HL-60 (cell line): ENCODE measurements at regions not wholly inside any gene's neighbourhood (a gene's known extent, or its start where the extent isn't known, plus 50 kb on each side); places are given as distances from the start of the nearest gene placed in this dataset.

Experiments used
- DNase-seq, 2 experiments: peaks; one replicate each; pipeline ENCODE4 v3.0.0-alpha.2; 2010 to 2020; ENCODE audit warnings: low read depth in 1 of 2, low spot score in 1 of 2
- H3K27ac ChIP-seq: fragments of 250-450 bp; sonication (Bioruptor Pico); replicated peaks from 2 replicates; pipeline ENCODE4 v1.5.1; 2020; ENCODE audit warnings: mild to moderate bottlenecking, moderate library complexity
- H3K27me3 ChIP-seq: fragments of 250-450 bp; sonication (Bioruptor Pico); 2 replicates; pipeline ENCODE4 v1.5.1; 2021; ENCODE audit warnings: mild to moderate bottlenecking, moderate library complexity; ENCODE audit not compliant: insufficient read depth, poor library complexity, severe bottlenecking
- H3K4me3 ChIP-seq: replicated peaks from 2 replicates; pipeline ENCODE4 v1.5.1; 2011; ENCODE audit warnings: mild to moderate bottlenecking, control low read depth, low read length; ENCODE audit not compliant: insufficient read depth
- GABPA ChIP-seq: IDR thresholded peaks from 2 replicates; pipeline ENCODE4 v1.6.1; 2012; ENCODE audit warnings: low read depth
- POLR2AphosphoS5 ChIP-seq: IDR thresholded peaks from 2 replicates; pipeline ENCODE4 v1.6.1; 2012; ENCODE audit warnings: low read depth
- SPI1 ChIP-seq: IDR thresholded peaks from 2 replicates; pipeline ENCODE4 v1.6.1; 2012; ENCODE audit warnings: low read depth, mild to moderate bottlenecking, borderline replicate concordance
- TF ChIP-seq, protein P1 (sequence below): IDR thresholded peaks from one replicate; pipeline ENCODE4 v1.5.1; 2011; ENCODE audit warnings: low read length, control low read depth, inconsistent platforms; ENCODE audit not compliant: insufficient read depth
- TF ChIP-seq, protein P2 (sequence below): IDR thresholded peaks from 2 replicates; pipeline ENCODE4 v1.6.1; 2012; ENCODE audit warnings: low read depth; ENCODE audit not compliant: insufficient replicate concordance

DNA sequence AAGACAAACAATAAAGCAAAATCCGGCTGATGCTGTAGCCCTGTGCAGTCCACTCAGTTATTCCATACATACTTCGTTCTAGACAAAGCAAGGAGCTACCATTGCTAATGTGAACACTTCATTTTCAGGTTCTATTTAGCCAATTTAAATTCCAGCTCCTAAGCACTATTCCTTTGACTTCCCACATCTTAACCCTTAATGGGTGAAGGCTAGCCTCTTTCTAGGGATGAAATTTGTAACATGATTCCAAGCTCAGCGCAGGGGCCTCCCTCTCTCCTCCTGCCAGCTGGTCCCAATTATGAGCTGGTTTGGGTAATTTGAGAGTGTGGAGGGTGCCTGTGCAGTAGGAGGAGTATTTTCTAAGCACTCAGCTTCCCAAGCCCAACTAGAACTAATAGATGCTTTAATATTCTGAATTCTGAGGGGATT, 53.9 kb upstream of the PTGFRN start:
- H3K4me3 ChIP-seq: no peak overlapping the region
- TF ChIP-seq, protein P1, sequence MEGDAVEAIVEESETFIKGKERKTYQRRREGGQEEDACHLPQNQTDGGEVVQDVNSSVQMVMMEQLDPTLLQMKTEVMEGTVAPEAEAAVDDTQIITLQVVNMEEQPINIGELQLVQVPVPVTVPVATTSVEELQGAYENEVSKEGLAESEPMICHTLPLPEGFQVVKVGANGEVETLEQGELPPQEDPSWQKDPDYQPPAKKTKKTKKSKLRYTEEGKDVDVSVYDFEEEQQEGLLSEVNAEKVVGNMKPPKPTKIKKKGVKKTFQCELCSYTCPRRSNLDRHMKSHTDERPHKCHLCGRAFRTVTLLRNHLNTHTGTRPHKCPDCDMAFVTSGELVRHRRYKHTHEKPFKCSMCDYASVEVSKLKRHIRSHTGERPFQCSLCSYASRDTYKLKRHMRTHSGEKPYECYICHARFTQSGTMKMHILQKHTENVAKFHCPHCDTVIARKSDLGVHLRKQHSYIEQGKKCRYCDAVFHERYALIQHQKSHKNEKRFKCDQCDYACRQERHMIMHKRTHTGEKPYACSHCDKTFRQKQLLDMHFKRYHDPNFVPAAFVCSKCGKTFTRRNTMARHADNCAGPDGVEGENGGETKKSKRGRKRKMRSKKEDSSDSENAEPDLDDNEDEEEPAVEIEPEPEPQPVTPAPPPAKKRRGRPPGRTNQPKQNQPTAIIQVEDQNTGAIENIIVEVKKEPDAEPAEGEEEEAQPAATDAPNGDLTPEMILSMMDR: no peak
- TF ChIP-seq POLR2AphosphoS5 (no peak), GABPA (no peak), SPI1 (no peak)
- TF ChIP-seq, protein P2, sequence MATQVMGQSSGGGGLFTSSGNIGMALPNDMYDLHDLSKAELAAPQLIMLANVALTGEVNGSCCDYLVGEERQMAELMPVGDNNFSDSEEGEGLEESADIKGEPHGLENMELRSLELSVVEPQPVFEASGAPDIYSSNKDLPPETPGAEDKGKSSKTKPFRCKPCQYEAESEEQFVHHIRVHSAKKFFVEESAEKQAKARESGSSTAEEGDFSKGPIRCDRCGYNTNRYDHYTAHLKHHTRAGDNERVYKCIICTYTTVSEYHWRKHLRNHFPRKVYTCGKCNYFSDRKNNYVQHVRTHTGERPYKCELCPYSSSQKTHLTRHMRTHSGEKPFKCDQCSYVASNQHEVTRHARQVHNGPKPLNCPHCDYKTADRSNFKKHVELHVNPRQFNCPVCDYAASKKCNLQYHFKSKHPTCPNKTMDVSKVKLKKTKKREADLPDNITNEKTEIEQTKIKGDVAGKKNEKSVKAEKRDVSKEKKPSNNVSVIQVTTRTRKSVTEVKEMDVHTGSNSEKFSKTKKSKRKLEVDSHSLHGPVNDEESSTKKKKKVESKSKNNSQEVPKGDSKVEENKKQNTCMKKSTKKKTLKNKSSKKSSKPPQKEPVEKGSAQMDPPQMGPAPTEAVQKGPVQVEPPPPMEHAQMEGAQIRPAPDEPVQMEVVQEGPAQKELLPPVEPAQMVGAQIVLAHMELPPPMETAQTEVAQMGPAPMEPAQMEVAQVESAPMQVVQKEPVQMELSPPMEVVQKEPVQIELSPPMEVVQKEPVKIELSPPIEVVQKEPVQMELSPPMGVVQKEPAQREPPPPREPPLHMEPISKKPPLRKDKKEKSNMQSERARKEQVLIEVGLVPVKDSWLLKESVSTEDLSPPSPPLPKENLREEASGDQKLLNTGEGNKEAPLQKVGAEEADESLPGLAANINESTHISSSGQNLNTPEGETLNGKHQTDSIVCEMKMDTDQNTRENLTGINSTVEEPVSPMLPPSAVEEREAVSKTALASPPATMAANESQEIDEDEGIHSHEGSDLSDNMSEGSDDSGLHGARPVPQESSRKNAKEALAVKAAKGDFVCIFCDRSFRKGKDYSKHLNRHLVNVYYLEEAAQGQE: no peak
- no peak for DNase-seq
- H3K27me3 ChIP-seq: no peaks in the 10 kb centered on the region
- H3K27ac ChIP-seq: no peak overlapping the region

DNA sequence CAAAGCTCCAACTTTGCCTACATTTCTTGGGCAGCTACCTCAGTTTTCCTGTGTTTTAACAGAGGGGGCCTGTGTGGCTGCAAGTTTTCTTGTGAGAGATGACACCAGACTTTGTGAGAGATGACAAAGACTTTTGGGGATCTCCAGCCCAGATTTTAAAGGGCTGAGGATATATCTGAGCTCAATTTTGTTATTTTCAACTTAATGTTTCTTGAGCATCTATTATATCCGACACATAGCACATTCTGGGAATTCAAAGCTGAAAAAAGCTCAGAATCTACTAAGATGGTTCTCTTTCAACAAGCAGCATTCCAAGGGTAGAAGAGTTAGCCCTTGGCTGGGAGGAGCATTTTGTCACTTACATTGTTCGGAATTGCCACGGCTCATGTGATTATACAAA, 53.4 kb upstream of the PTGFRN start:
- Histone ChIP-seq H3K4me3 (no peak overlapping the region), H3K27ac (no peak overlapping the region), H3K27me3 (no peaks in the 10 kb centered on the region)
- DNase-seq: no peak
- TF ChIP-seq SPI1 (no peak), POLR2AphosphoS5 (no peak), GABPA (no peak)
- TF ChIP-seq, protein P1: no peak
- TF ChIP-seq, protein P2: no peak

DNA sequence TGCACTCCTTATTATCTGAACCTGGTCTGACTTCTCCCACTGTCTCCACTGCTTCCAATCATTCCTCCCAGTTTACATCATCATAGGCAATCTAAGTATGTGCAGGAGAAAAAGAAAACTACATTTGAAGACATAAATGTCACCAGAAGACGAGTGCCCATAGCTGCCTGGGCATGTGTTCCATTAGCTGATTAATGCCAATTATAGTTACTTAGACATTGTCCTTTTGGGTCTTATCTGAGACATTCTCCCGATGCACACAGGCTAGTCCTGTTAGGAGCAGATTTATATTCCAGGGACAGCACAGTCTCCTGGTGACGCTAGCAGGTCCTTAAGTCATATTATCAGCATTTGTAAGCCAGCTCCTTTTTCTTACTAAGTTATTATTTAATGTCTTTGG, 52.6 kb upstream of the PTGFRN start:
- no peaks in the 10 kb centered on the region for H3K27me3 ChIP-seq
- DNase-seq: no peak
- no peak overlapping the region for H3K27ac ChIP-seq
- no peak overlapping the region for H3K4me3 ChIP-seq
- TF ChIP-seq GABPA (no peak), SPI1 (no peak), POLR2AphosphoS5 (no peak)
- TF ChIP-seq, protein P2: no peak
- TF ChIP-seq, protein P1: no peak
